ENCODE measurements at regions not wholly inside any gene's neighbourhood (a gene's known extent, or its start where the extent isn't known, plus 50 kb on each side); places are given as distances from the start of the nearest gene placed in this dataset.

GRCh38 chr1:213761845-213762407 is 225.8 kb upstream of the PROX1 start:
- DNase-seq (ENCODE audit: low spot score in 2 of 2) = no peak
- intact Hi-C loops (cut with DNase I; ENCODE audit: low total_unique reads) = no loop called here
- no peak overlapping the region for H3K4me3 ChIP-seq (ENCODE audit: low read depth, poor library complexity, severe bottlenecking)
- WGBS, 2 donors = 45% methylated on average over 7 of the region's 7 CpGs
- no peak for TF ChIP-seq POLR2A (IDR thresholded peaks at IDR 0.05)
- no peak for TF ChIP-seq CTCF (IDR thresholded peaks at IDR 0.05)

GRCh38 chr1:213767683-213768082 is 220.1 kb upstream of the PROX1 start:
- intact Hi-C loops (cut with DNase I; ENCODE audit: low total_unique reads) = no loop called here
- WGBS, 2 donors = 88 to 90% methylated on average over 4 of the region's 4 CpGs
- H3K4me3 ChIP-seq (ENCODE audit: low read depth, poor library complexity, severe bottlenecking) = no peak overlapping the region
- TF ChIP-seq CTCF (IDR thresholded peaks at IDR 0.05) (no peak), POLR2A (IDR thresholded peaks at IDR 0.05) (no peak)
- DNase-seq (ENCODE audit: low spot score in 2 of 2) = no peak

GRCh38 chr1:213772128-213773063 is 215.4 kb upstream of the PROX1 start:
- no peak overlapping the region for H3K4me3 ChIP-seq (ENCODE audit: low read depth, poor library complexity, severe bottlenecking)
- intact Hi-C loops (cut with DNase I; ENCODE audit: low total_unique reads) = no loop called here
- 74 to 78% methylated on average over 23 of the region's 23 CpGs for WGBS, 2 donors
- TF ChIP-seq CTCF (IDR thresholded peaks at IDR 0.05) = no peak
- TF ChIP-seq POLR2A (IDR thresholded peaks at IDR 0.05) = no peak
- no peak for DNase-seq (ENCODE audit: low spot score in 2 of 2)

GRCh38 chr1:213773975-213774374 is 213.8 kb upstream of the PROX1 start:
- no peak overlapping the region for H3K4me3 ChIP-seq (ENCODE audit: low read depth, poor library complexity, severe bottlenecking)
- TF ChIP-seq POLR2A (IDR thresholded peaks at IDR 0.05) = no peak
- TF ChIP-seq CTCF (IDR thresholded peaks at IDR 0.05) = no peak
- intact Hi-C loops (cut with DNase I; ENCODE audit: low total_unique reads) = no loop called here
- WGBS, 2 donors = 89 to 100% methylated on average over 1 of the region's 1 CpG
- no peak for DNase-seq (ENCODE audit: low spot score in 2 of 2)

- intact Hi-C loops (cut with DNase I; ENCODE audit: low total_unique reads) = no loop called here
- H3K4me3 ChIP-seq (ENCODE audit: low read depth, poor library complexity, severe bottlenecking) = no peak overlapping the region
- no peak for DNase-seq (ENCODE audit: low spot score in 2 of 2)
- TF ChIP-seq POLR2A (IDR thresholded peaks at IDR 0.05) (no peak), CTCF (IDR thresholded peaks at IDR 0.05) (no peak)
- WGBS, 2 donors = 86 to 91% methylated on average over 5 of the region's 5 CpGs
These were observed 210.8 kb upstream of the PROX1 start for GRCh38 chr1:213776969-213777368.

Data from lower leg skin (tissue), 4 donors.